ENCODE measurements at regions not wholly inside any gene's neighbourhood (a gene's known extent, or its start where the extent isn't known, plus 50 kb on each side); places are given as distances from the start of the nearest gene placed in this dataset.

DNA sequence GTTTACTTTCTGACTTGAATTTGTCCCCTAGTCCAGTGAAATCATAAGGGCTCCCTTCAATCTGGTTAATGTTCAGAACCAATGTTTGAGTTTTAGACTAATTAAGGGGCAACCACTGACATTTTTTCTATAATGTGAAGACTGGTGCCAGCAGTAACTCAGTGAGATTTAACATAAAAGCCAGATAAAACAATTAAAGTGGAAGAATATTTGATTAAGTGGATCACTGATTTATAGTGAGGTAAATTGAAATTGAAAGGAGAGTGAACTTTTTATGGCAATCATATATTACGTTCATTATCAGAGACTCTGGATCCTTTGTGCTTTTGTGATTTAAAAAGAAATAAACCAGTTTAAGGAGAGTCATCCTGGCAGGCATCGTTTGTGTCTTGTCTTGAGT lies 246.8 kb downstream of the GATA3 start:
- Mint-ChIP-seq H3K9me3 (no peaks in the 10 kb centered on the region), H3K4me3 (no peak overlapping the region), H3K27me3 (peaks cover 3% of the 10 kb centered on the region in 2 donors), H3K4me1 (peaks cover 0 to 11% (median 4%) of the 10 kb centered on the region in 3 donors), H3K27ac (no peak overlapping the region), H3K36me3 (no peaks in the 10 kb centered on the region)
- no peak for ATAC-seq (replicated peaks in 1 of 4)
- no peak for DNase-seq
- no peak overlapping the region for H3K27ac ChIP-seq (ENCODE audit: low read length)
- H3K4me3 ChIP-seq (ENCODE audit: control insufficient read depth in 1 of 2, extremely low read depth in 1 of 2, low read length in 1 of 2): no peak overlapping the region
- ChIA-PET POLR2A (no interaction called here), CTCF (no interaction called here)
- no CpG with 5 or more reads among the region's 2 CpGs for WGBS (ENCODE audit: insufficient coverage)
- H3K4me1 ChIP-seq (ENCODE audit: control insufficient read depth in 1 of 2, extremely low read depth in 1 of 2, insufficient read depth in 2 of 2, low read length in 2 of 2): no peaks in the 10 kb centered on the region
- no peaks in the 10 kb centered on the region for H3K9me3 ChIP-seq
- peaks cover 0 to 2% of the 10 kb centered on the region in 2 experiments for H3K27me3 ChIP-seq (replicated peaks in 1 of 2; ENCODE audit: control insufficient read depth in 2 of 2, extremely low read depth in 1 of 2, insufficient read depth in 2 of 2, low read length in 1 of 2)
- no peaks in the 10 kb centered on the region for H3K36me3 ChIP-seq (ENCODE audit: control insufficient read depth in 2 of 2, extremely low read depth in 1 of 2, insufficient read depth in 1 of 2, low read length in 1 of 2)

DNA sequence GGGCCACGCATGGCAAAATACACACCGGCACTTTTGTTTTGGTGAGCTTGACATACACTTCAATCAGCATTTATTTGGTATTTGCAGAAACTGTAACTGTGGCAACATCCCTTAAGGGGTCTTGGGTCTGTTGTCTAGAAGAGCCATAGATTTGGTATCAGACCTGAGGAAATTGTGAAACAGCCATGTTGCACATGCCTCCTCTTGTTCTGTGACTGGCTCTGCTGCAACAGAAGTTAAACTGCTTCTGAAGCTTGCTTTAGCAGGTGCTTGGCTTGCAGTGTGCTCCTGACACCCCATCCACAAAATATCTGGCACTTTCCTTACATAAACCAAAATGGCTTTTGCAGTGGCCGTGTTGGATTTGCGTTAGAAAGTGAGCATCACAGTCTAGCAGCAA lies 247.3 kb downstream of the GATA3 start:
- H3K9me3 Mint-ChIP-seq: no peaks in the 10 kb centered on the region
- H3K27me3 Mint-ChIP-seq: peaks cover 3% of the 10 kb centered on the region in 2 donors
- POLR2A ChIA-PET: interaction anchor here in 1 of 2 donors (0.7 kb wide), 1 partner anchor 74 kb away, joined by 4 read pairs; no protein-coding TSS in a partner anchor
- H3K27ac Mint-ChIP-seq: no peak overlapping the region
- ATAC-seq (replicated peaks in 1 of 4) (no peak), DNase-seq (no peak)
- Histone ChIP-seq H3K27me3 (replicated peaks in 1 of 2; ENCODE audit: control insufficient read depth in 2 of 2, extremely low read depth in 1 of 2, insufficient read depth in 2 of 2, low read length in 1 of 2) (peaks cover 0 to 2% of the 10 kb centered on the region in 2 experiments), H3K27ac (ENCODE audit: low read length) (no peak overlapping the region), H3K36me3 (ENCODE audit: control insufficient read depth in 2 of 2, extremely low read depth in 1 of 2, insufficient read depth in 1 of 2, low read length in 1 of 2) (no peaks in the 10 kb centered on the region), H3K4me3 (ENCODE audit: control insufficient read depth in 1 of 2, extremely low read depth in 1 of 2, low read length in 1 of 2) (no peak overlapping the region), H3K9me3 (no peaks in the 10 kb centered on the region), H3K4me1 (ENCODE audit: control insufficient read depth in 1 of 2, extremely low read depth in 1 of 2, insufficient read depth in 2 of 2, low read length in 2 of 2) (no peaks in the 10 kb centered on the region)
- WGBS (ENCODE audit: insufficient coverage): no CpG with 5 or more reads among the region's 4 CpGs
- CTCF ChIA-PET: no interaction called here
- H3K4me3 Mint-ChIP-seq: no peak overlapping the region
- no peaks in the 10 kb centered on the region for H3K36me3 Mint-ChIP-seq
- peaks cover 0 to 11% (median 4%) of the 10 kb centered on the region in 3 donors for H3K4me1 Mint-ChIP-seq

DNA sequence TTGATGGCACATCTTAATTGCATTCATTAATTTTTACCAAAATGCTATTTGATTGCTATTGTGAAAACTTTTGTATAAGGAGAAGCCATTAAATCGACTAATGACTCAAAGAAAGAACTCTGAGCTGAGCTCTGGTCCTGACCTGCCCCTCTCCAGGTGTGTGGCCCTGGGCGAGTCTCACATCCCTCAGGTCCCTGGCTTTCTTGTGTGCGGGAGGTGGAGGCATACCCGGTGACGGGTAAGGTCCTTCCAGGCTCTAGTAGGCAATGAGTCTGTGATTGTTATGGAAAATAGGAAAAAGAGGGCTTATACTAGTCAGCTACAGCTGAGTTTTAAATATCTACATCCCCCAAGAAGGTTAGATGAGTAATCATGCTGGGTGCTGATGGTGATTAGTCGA lies 248.1 kb downstream of the GATA3 start:
- no peaks in the 10 kb centered on the region for H3K9me3 Mint-ChIP-seq
- ChIA-PET POLR2A (interaction anchor here in 1 of 2 donors (0.7 kb wide), 1 partner anchor 73 kb away, joined by 4 read pairs; no protein-coding TSS in a partner anchor), CTCF (no interaction called here)
- H3K27me3 Mint-ChIP-seq: peaks cover 3% of the 10 kb centered on the region in 2 donors
- H3K4me1 Mint-ChIP-seq: peaks cover 0 to 8% (median 4%) of the 10 kb centered on the region in 3 donors
- Histone ChIP-seq H3K4me1 (ENCODE audit: control insufficient read depth in 1 of 2, extremely low read depth in 1 of 2, insufficient read depth in 2 of 2, low read length in 2 of 2) (no peaks in the 10 kb centered on the region), H3K36me3 (ENCODE audit: control insufficient read depth in 2 of 2, extremely low read depth in 1 of 2, insufficient read depth in 1 of 2, low read length in 1 of 2) (no peaks in the 10 kb centered on the region), H3K4me3 (ENCODE audit: control insufficient read depth in 1 of 2, extremely low read depth in 1 of 2, low read length in 1 of 2) (no peak overlapping the region), H3K9me3 (no peaks in the 10 kb centered on the region), H3K27ac (ENCODE audit: low read length) (no peak overlapping the region), H3K27me3 (replicated peaks in 1 of 2; ENCODE audit: control insufficient read depth in 2 of 2, extremely low read depth in 1 of 2, insufficient read depth in 2 of 2, low read length in 1 of 2) (peaks cover 0 to 2% of the 10 kb centered on the region in 2 experiments)
- ATAC-seq (replicated peaks in 1 of 4) (no peak), DNase-seq (no peak)
- H3K36me3 Mint-ChIP-seq: no peaks in the 10 kb centered on the region
- 100% methylated on average over 2 of the region's 6 CpGs for WGBS (ENCODE audit: insufficient coverage)
- H3K4me3 Mint-ChIP-seq: no peak overlapping the region
- H3K27ac Mint-ChIP-seq: no peak overlapping the region

- Histone ChIP-seq H3K36me3 (ENCODE audit: control insufficient read depth in 2 of 2, extremely low read depth in 1 of 2, insufficient read depth in 1 of 2, low read length in 1 of 2) (no peaks in the 10 kb centered on the region), H3K4me1 (ENCODE audit: control insufficient read depth in 1 of 2, extremely low read depth in 1 of 2, insufficient read depth in 2 of 2, low read length in 2 of 2) (no peaks in the 10 kb centered on the region), H3K4me3 (ENCODE audit: control insufficient read depth in 1 of 2, extremely low read depth in 1 of 2, low read length in 1 of 2) (no peak overlapping the region), H3K27ac (ENCODE audit: low read length) (no peak overlapping the region), H3K27me3 (replicated peaks in 1 of 2; ENCODE audit: control insufficient read depth in 2 of 2, extremely low read depth in 1 of 2, insufficient read depth in 2 of 2, low read length in 1 of 2) (peaks cover 0 to 2% of the 10 kb centered on the region in 2 experiments), H3K9me3 (no peaks in the 10 kb centered on the region)
- H3K4me3 Mint-ChIP-seq: no peak overlapping the region
- H3K4me1 Mint-ChIP-seq: peaks cover 0 to 6% (median 0%) of the 10 kb centered on the region in 3 donors
- WGBS (ENCODE audit: insufficient coverage): 100% methylated on average over 9 of the region's 10 CpGs
- no peak for ATAC-seq (replicated peaks in 1 of 4)
- DNase-seq: no peak
- H3K9me3 Mint-ChIP-seq: no peaks in the 10 kb centered on the region
- H3K27ac Mint-ChIP-seq: no peak overlapping the region
- ChIA-PET POLR2A (no interaction called here), CTCF (no interaction called here)
- H3K36me3 Mint-ChIP-seq: no peaks in the 10 kb centered on the region
- peaks cover 3% of the 10 kb centered on the region in 2 donors for H3K27me3 Mint-ChIP-seq
Measured at GRCh38 chr10:8304861-8305260, 250.4 kb downstream of the GATA3 start.

DNA sequence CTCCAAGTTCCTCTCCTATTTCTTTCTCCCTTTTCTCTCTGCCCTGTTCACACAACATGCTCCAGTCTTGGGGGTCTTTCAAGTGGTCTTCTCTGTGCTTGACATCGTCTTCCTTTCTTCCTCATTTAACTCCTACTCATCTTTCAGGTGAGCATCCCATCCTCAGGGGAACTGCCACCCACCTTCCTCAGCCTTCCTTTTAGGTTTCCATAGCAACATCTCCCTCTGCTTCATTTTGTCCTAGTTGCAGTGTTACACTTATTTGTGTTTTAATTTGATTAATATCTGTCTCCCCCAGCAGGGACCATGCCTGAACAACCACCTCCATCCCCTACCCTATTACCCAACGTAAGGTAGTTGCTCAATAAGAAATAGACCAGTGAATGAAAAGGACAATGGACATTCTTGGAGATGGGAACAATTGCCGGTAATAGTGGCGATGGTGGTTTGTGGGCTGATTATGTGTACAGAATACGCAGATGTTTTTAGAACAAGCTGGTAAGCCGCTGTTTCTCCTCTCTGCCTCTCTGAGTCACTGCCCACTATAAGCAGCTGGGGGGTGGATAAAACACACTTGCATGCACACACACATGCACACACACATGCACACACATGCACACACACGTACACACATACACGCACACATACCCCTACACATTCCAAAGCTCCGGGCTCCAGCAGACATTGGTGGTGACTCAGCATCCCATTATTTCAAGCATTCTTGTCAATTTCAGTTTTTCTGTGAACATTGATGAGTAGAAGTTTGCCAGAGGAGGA lies 251.6 kb downstream of the GATA3 start:
- Histone ChIP-seq H3K9me3 (no peaks in the 10 kb centered on the region), H3K27me3 (replicated peaks in 1 of 2; ENCODE audit: control insufficient read depth in 2 of 2, extremely low read depth in 1 of 2, insufficient read depth in 2 of 2, low read length in 1 of 2) (peaks cover 0 to 2% of the 10 kb centered on the region in 2 experiments), H3K4me3 (ENCODE audit: control insufficient read depth in 1 of 2, extremely low read depth in 1 of 2, low read length in 1 of 2) (no peak overlapping the region), H3K27ac (ENCODE audit: low read length) (no peak overlapping the region), H3K36me3 (ENCODE audit: control insufficient read depth in 2 of 2, extremely low read depth in 1 of 2, insufficient read depth in 1 of 2, low read length in 1 of 2) (no peaks in the 10 kb centered on the region), H3K4me1 (ENCODE audit: control insufficient read depth in 1 of 2, extremely low read depth in 1 of 2, insufficient read depth in 2 of 2, low read length in 2 of 2) (no peaks in the 10 kb centered on the region)
- POLR2A ChIA-PET: interaction anchor here in 1 of 2 donors (0.6 kb wide), 1 partner anchor 24 kb away, joined by 3 read pairs; no protein-coding TSS in a partner anchor
- no peak overlapping the region for H3K27ac Mint-ChIP-seq
- CTCF ChIA-PET: no interaction called here
- DNase-seq (no peak), ATAC-seq (replicated peaks in 1 of 4) (no peak)
- H3K36me3 Mint-ChIP-seq: no peaks in the 10 kb centered on the region
- no peak overlapping the region for H3K4me3 Mint-ChIP-seq
- peaks cover 0 to 6% (median 0%) of the 10 kb centered on the region in 3 donors for H3K4me1 Mint-ChIP-seq
- peaks cover 3% of the 10 kb centered on the region in 2 donors for H3K27me3 Mint-ChIP-seq
- WGBS (ENCODE audit: insufficient coverage): 73% methylated on average over 4 of the region's 9 CpGs
- no peaks in the 10 kb centered on the region for H3K9me3 Mint-ChIP-seq

- Histone ChIP-seq H3K9me3 (no peaks in the 10 kb centered on the region), H3K4me3 (ENCODE audit: control insufficient read depth in 1 of 2, extremely low read depth in 1 of 2, low read length in 1 of 2) (no peak overlapping the region), H3K27ac (ENCODE audit: low read length) (no peak overlapping the region), H3K27me3 (replicated peaks in 1 of 2; ENCODE audit: control insufficient read depth in 2 of 2, extremely low read depth in 1 of 2, insufficient read depth in 2 of 2, low read length in 1 of 2) (peaks cover 0 to 2% of the 10 kb centered on the region in 2 experiments), H3K4me1 (ENCODE audit: control insufficient read depth in 1 of 2, extremely low read depth in 1 of 2, insufficient read depth in 2 of 2, low read length in 2 of 2) (no peaks in the 10 kb centered on the region), H3K36me3 (ENCODE audit: control insufficient read depth in 2 of 2, extremely low read depth in 1 of 2, insufficient read depth in 1 of 2, low read length in 1 of 2) (no peaks in the 10 kb centered on the region)
- ChIA-PET POLR2A (interaction anchor here in 1 of 2 donors (0.6 kb wide), 1 partner anchor 23 kb away, joined by 3 read pairs; no protein-coding TSS in a partner anchor), CTCF (no interaction called here)
- H3K27ac Mint-ChIP-seq: no peak overlapping the region
- peaks cover 0 to 6% (median 0%) of the 10 kb centered on the region in 3 donors for H3K4me1 Mint-ChIP-seq
- H3K4me3 Mint-ChIP-seq: no peak overlapping the region
- DNase-seq: no peak
- WGBS (ENCODE audit: insufficient coverage): no CpG with 5 or more reads among the region's 4 CpGs
- H3K27me3 Mint-ChIP-seq: peaks cover 3% of the 10 kb centered on the region in 2 donors
- no peaks in the 10 kb centered on the region for H3K9me3 Mint-ChIP-seq
- no peak for ATAC-seq (replicated peaks in 1 of 4)
- H3K36me3 Mint-ChIP-seq: no peaks in the 10 kb centered on the region
Measured at GRCh38 chr10:8306685-8307364, 252.3 kb downstream of the GATA3 start.
